HG03196 (cell line): ENCODE measurements at regions not wholly inside any gene's neighbourhood (a gene's known extent, or its start where the extent isn't known, plus 50 kb on each side); places are given as distances from the start of the nearest gene placed in this dataset.
"Not testable (repeated sequence)": the region's sequence is repeated elsewhere in the genome, so short reads cannot be mapped to it uniquely, and the experiment has no call there.

ENCODE experiments used
- ATAC-seq: cut with Tn5 transposase; IDR thresholded peaks from one replicate; pipeline ENCODE4 v1.9.1; 2021; ENCODE audit not compliant: unreplicated experiment

GRCh38 chr6:126949786-126950185 lies 168.7 kb upstream of the RSPO3 start:
- ATAC-seq: no peak

- no peak for ATAC-seq
Observed at GRCh38 chr6:126955621-126956020, 162.8 kb upstream of the RSPO3 start.

DNA sequence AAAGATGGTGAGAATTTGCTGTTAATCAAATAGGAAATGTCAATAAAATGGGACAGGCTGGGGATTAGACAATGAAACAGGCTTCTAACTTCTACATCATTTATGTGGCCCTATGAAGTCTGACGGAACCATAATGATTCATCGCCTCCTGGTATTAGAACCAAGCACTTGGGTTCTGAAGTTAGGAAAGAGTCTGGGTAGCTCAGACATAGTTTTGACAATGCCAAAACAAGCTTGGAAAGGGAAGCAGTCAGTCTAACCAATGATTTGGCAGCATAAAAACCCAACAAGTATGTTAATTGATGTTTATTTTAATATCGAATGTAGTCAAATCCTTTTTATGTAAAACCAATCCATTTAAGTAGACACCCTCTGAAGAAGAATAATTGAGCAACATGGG lies 160.8 kb upstream of the RSPO3 start:
- no peak for ATAC-seq

GRCh38 chr6:126959765-126960164 lies 158.7 kb upstream of the RSPO3 start:
- no peak for ATAC-seq

GRCh38 chr6:126963077-126963809 lies 155.2 kb upstream of the RSPO3 start:
- ATAC-seq: no peak

- ATAC-seq: no peak
Observed at GRCh38 chr6:126967296-126968005, 151.0 kb upstream of the RSPO3 start.

GRCh38 chr6:126976253-126976797 lies 142.1 kb upstream of the RSPO3 start:
- ATAC-seq: no peak

DNA sequence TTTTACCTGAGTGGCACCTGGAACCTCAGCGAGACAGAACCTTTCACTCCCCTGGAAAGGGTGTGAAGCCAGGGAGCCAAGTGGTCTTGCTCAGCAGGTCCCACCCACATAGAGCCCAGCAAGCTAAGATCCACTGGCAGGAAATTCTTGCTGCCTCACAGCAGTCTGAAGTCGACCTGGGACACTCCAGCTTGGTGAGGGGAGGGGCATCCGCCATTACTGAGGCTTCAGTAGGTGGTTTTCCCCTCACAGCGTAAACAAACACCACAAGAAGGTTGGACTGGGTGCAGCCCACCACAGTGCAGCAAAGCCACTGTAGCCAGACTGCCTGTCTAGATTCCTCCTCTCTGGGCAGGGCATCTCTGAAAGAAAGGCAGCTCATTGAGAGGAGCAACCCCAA lies 134.7 kb upstream of the RSPO3 start:
- no peak for ATAC-seq

GRCh38 chr6:126988125-126988524 lies 130.3 kb upstream of the RSPO3 start:
- not testable (repeated sequence) for ATAC-seq

DNA sequence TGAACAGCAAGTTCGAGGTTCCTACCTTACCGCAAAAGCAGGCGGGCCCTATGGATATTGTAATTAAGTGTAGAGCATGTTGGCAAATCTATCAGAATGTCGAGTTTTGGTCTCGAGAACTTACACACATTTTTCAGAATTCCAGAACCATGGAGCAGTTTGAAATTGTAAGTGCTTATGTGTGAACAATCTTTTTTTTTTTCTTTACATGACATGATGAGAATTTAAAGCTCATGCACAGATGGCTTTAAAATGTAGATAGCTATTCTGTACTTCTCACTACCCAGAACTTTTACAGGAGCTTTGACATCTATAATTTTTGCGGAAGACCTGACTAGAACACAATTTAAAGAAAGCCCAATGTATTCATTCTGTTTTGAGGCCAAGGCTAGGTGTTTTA lies 117.8 kb upstream of the RSPO3 start:
- no peak for ATAC-seq

DNA sequence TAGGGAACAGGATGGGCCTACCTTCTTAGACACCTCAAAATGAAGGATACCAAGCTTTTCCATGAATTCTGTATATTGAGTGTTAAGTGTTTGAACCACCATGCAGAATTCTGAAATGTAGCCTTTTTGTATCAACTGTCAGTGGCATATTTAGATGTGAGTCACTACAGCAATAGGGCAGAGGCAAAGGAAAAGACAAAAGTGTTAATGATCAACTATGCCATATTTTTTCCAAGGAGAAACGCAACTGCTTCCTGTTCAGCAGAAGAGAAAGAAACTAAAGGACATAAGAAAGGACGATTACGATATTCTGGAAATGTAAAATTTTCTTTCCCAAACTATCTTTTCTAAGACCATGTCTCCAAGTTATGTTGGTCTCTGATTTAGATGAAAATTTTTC lies 104.6 kb upstream of the RSPO3 start:
- no peak for ATAC-seq

- ATAC-seq: no peak
Observed at GRCh38 chr6:127015858-127016257, 102.6 kb upstream of the RSPO3 start.

DNA sequence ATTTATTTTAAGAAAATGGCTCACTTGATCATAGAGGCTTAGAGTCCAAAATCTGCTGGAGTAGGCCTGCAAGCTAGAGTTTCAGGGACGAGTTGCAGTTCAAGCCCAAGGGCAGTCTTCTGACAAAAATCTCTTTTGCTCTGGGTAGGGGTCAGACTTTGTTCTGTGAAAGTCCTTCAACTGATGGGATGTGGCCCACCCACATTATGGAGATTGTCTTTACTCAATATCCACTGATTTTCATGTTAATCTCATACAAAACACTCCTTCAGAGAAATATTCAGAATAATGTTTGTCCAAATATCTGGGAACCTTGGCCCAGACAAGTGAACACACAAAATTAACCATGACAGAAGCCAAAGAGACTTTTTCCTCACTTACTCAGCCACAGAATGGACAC lies 98.6 kb upstream of the RSPO3 start:
- no peak for ATAC-seq

DNA sequence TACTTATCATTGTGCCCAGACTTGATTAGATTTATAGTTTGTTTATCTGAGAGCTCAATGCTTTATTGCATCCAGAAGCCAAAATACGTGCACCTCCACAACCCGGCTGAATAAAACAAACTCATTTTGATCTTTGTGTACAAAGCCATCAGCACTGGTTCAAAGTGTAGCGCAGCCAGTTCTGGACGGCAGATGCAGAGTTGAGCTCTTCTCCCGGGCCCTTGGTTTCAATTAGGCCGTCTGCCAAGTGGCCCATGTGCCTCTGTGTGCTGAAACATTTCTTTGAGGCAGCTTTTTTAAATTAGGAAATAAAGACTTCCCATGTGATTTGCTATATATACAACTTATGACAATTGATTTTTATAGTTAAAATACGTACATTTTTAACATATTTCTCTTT lies 96.2 kb upstream of the RSPO3 start:
- ATAC-seq: no peak

DNA sequence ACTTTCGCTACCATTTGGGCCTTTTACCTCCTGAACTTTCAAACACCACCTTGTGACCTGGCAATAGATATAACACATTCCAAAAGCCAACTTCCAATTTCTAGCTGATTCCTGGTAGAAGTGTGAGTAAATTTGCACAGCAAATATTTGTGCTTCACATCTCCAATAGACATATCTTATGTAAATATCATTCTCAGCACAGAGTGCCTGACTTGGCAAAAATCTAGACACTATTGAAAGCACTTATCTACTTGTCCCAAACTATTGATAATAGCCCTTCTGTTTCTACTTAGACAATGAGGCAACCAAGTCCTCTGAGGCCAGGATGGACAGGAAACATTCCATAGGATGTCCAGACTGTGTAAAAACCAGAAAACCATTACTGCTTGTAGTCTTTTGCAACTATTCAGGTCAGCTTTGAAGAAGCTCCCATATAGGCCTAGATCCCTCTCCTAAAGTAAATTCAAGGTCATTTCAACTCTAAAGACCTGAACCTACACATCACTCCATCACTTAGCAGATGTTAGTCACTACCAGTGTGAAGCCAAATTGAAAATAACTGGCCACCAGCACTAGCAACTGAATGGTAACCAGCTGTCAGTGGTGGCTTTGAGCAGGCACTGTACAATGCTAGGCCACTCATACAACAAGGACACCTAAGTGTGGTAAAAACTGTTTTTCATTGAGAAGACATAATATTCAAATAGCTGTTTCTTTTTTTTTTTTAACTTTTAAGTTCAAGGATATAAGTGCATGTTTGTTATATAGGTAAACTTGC lies 95.3 kb upstream of the RSPO3 start:
- ATAC-seq: no peak

- ATAC-seq: no peak
Observed at GRCh38 chr6:127026247-127026646, 92.2 kb upstream of the RSPO3 start.

- no peak for ATAC-seq
Observed at GRCh38 chr6:127030111-127030510, 88.4 kb upstream of the RSPO3 start.

DNA sequence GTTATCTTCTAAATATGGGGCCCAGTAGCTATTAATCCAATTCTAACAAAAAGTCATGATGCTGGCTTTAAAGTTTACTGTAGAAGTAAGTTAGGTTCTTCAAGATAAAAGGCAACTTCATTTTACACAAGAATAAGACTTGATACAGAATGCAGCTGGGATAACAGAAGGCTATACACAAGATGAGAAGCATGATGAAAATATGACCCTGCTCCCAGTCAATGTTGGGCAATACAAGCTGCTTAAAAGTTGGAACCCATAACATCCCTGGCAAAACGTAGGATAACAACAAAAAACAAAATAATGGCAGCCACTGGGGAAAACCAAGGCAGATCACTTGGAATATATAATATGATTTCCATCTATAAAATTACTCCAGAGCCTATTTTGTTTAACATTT lies 87.6 kb upstream of the RSPO3 start:
- no peak for ATAC-seq

- ATAC-seq: no peak
Observed at GRCh38 chr6:127031511-127031910, 87.0 kb upstream of the RSPO3 start.

- no peak for ATAC-seq
Observed at GRCh38 chr6:127032971-127033370, 85.5 kb upstream of the RSPO3 start.

DNA sequence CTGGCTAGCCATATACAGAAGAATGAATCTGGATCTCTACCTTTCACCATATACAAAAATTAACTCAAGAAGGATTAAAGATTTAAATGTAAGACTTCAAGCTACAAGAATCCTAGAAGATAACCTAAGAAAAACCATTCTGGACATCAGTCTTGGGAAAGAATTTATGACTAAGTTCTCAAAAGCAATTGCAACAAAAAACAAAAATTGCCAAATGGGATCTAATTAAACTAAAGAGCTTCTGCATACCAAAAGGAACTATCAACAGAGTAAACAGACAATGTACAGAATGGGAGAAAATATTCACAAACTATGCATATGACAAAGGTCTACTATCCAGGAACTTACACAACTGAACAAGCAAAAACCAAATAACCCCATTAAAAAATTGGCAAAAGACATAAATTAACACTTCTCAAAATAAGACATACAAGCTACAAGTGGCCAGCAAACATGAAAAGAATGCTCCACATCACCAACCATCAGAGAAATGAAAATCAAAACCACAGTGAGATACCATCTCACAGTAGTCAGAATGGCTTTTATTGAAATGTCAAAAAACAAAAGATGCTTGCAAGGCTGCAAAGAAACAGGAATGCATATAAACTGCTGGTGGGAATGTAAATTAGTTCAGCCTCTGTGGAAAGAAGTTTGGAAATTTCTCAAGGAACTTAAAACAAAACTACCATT lies 66.8 kb upstream of the RSPO3 start:
- ATAC-seq: no peak
